ENCODE measurements at regions not wholly inside any gene's neighbourhood (a gene's known extent, or its start where the extent isn't known, plus 50 kb on each side); places are given as distances from the start of the nearest gene placed in this dataset.
A peak's percentile ranks its signal among the peaks of the same experiment; 100 is the strongest.
"Not testable (repeated sequence)": the region's sequence is repeated elsewhere in the genome, so short reads cannot be mapped to it uniquely, and the experiment has no call there.

DNA sequence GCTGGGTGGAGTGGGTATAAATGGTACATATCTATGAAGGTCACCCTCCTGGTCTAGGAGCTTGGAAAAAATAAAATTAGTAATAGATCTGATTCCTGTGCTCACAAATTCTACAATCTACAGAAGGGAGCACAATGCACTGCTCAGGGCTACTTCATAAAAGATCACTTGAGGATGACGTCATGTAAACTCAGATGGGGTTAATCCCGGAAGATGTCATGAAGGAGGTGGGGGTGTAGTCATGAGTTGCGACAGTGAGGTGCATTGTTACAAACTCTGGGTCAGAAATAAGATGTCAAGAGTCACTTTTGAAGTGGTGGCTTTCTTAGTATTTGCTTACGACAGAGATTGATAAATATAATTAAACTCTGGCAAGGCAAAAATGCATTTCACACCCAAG lies 68.2 kb downstream of the LHX9 start:
- no peak for ATAC-seq (ENCODE audit: insufficient read depth, low read depth)
- H3K79me2 ChIP-seq (ENCODE audit: insufficient read depth, low read length): no peaks in the 10 kb centered on the region
- no peaks in the 10 kb centered on the region for H4K20me1 ChIP-seq (ENCODE audit: insufficient read depth, low read length)
- DNase-seq: no peak
- H3K27me3 ChIP-seq (ENCODE audit: insufficient read depth, low read length, poor library complexity): no peaks in the 10 kb centered on the region
- H3K36me3 ChIP-seq (ENCODE audit: insufficient read depth, low read length): no peaks in the 10 kb centered on the region
- no peak overlapping the region for H3K4me3 ChIP-seq (ENCODE audit: low read depth in 1 of 2, low read length in 2 of 2)
- H3K4me2 ChIP-seq (ENCODE audit: insufficient read depth, low read length): no peak overlapping the region
- no peak overlapping the region for H3K27ac ChIP-seq (ENCODE audit: low read length)
- TF ChIP-seq EZH2 (IDR thresholded peaks at IDR 0.05; ENCODE audit: borderline replicate concordance, low read depth, low read length, severe bottlenecking): no peak
- TF ChIP-seq, protein P1, sequence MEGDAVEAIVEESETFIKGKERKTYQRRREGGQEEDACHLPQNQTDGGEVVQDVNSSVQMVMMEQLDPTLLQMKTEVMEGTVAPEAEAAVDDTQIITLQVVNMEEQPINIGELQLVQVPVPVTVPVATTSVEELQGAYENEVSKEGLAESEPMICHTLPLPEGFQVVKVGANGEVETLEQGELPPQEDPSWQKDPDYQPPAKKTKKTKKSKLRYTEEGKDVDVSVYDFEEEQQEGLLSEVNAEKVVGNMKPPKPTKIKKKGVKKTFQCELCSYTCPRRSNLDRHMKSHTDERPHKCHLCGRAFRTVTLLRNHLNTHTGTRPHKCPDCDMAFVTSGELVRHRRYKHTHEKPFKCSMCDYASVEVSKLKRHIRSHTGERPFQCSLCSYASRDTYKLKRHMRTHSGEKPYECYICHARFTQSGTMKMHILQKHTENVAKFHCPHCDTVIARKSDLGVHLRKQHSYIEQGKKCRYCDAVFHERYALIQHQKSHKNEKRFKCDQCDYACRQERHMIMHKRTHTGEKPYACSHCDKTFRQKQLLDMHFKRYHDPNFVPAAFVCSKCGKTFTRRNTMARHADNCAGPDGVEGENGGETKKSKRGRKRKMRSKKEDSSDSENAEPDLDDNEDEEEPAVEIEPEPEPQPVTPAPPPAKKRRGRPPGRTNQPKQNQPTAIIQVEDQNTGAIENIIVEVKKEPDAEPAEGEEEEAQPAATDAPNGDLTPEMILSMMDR (IDR thresholded peaks at IDR 0.05; ENCODE audit: borderline replicate concordance, extremely low read depth, low read length, poor library complexity, severe bottlenecking): no peak
- H3K4me1 ChIP-seq (ENCODE audit: insufficient read depth, low read length): no peaks in the 10 kb centered on the region
- no peaks in the 10 kb centered on the region for H3K9me3 ChIP-seq (ENCODE audit: insufficient read depth, low read length, severe bottlenecking)
- no peak overlapping the region for H2AFZ ChIP-seq (ENCODE audit: low read depth, low read length)
- no peak overlapping the region for H3K9ac ChIP-seq (ENCODE audit: low read depth, low read length)

DNA sequence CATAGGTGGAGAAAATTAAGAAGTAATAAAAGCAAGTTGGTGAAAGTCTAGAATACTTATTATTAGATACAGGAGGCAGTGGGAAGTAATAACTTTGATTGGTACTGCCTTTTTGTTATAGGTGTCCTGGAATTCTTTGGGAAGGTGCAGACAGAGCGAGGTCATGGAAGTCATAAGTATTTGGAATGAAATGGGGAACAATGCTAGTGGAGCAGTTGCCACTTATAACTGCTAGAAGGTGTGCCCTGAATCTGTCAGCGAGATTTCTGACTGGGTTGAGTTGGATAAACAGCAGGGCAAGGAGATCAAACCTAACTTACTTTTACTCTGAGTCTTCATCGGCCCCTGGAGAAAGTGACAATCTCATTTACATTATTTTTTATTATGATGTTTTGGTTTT lies 69.6 kb downstream of the LHX9 start:
- no peaks in the 10 kb centered on the region for H3K27me3 ChIP-seq (ENCODE audit: insufficient read depth, low read length, poor library complexity)
- no peaks in the 10 kb centered on the region for H3K4me1 ChIP-seq (ENCODE audit: insufficient read depth, low read length)
- H3K79me2 ChIP-seq (ENCODE audit: insufficient read depth, low read length): no peaks in the 10 kb centered on the region
- no peak overlapping the region for H2AFZ ChIP-seq (ENCODE audit: low read depth, low read length)
- no peak overlapping the region for H3K9ac ChIP-seq (ENCODE audit: low read depth, low read length)
- H3K9me3 ChIP-seq (ENCODE audit: insufficient read depth, low read length, severe bottlenecking): no peaks in the 10 kb centered on the region
- no peak for DNase-seq
- no peaks in the 10 kb centered on the region for H3K36me3 ChIP-seq (ENCODE audit: insufficient read depth, low read length)
- no peak overlapping the region for H3K4me3 ChIP-seq (ENCODE audit: low read depth in 1 of 2, low read length in 2 of 2)
- no peak overlapping the region for H3K4me2 ChIP-seq (ENCODE audit: insufficient read depth, low read length)
- no peak for TF ChIP-seq EZH2 (IDR thresholded peaks at IDR 0.05; ENCODE audit: borderline replicate concordance, low read depth, low read length, severe bottlenecking)
- TF ChIP-seq, protein P1 (IDR thresholded peaks at IDR 0.05; ENCODE audit: borderline replicate concordance, extremely low read depth, low read length, poor library complexity, severe bottlenecking): no peak
- no peak overlapping the region for H3K27ac ChIP-seq (ENCODE audit: low read length)
- H4K20me1 ChIP-seq (ENCODE audit: insufficient read depth, low read length): no peaks in the 10 kb centered on the region
- ATAC-seq (ENCODE audit: insufficient read depth, low read depth): no peak

DNA sequence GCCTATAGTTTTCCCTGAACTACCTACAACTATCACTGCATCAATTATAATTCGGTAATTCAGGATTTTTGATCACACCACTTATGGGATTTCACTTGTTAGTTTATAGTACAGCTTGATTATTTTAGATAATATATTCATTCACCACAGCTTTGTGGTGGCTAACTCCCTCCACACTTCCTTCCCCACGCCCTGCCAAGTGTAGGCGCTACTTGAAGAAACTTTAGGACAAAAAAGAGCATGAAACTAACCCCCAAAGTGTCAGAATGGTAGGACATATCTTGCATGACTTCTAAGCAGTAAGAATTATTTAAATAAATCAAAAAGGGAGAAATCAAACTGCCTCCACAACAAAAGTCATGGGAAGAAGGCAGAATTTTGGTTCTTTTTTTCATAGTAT lies 70.1 kb downstream of the LHX9 start:
- ATAC-seq (ENCODE audit: insufficient read depth, low read depth) (peak; percentile 52; the same call in 1 of the 3 replicates), DNase-seq (no peak)
- Histone ChIP-seq H3K27me3 (ENCODE audit: insufficient read depth, low read length, poor library complexity) (no peaks in the 10 kb centered on the region), H3K9ac (ENCODE audit: low read depth, low read length) (no peak overlapping the region), H3K79me2 (ENCODE audit: insufficient read depth, low read length) (no peaks in the 10 kb centered on the region), H3K9me3 (ENCODE audit: insufficient read depth, low read length, severe bottlenecking) (no peaks in the 10 kb centered on the region), H3K36me3 (ENCODE audit: insufficient read depth, low read length) (no peaks in the 10 kb centered on the region), H3K27ac (ENCODE audit: low read length) (no peak overlapping the region), H3K4me1 (ENCODE audit: insufficient read depth, low read length) (no peaks in the 10 kb centered on the region), H3K4me2 (ENCODE audit: insufficient read depth, low read length) (no peak overlapping the region), H4K20me1 (ENCODE audit: insufficient read depth, low read length) (no peaks in the 10 kb centered on the region), H3K4me3 (ENCODE audit: low read depth in 1 of 2, low read length in 2 of 2) (no peak overlapping the region), H2AFZ (ENCODE audit: low read depth, low read length) (no peak overlapping the region)
- no peak for TF ChIP-seq EZH2 (IDR thresholded peaks at IDR 0.05; ENCODE audit: borderline replicate concordance, low read depth, low read length, severe bottlenecking)
- TF ChIP-seq, protein P1 (IDR thresholded peaks at IDR 0.05; ENCODE audit: borderline replicate concordance, extremely low read depth, low read length, poor library complexity, severe bottlenecking): no peak

DNA sequence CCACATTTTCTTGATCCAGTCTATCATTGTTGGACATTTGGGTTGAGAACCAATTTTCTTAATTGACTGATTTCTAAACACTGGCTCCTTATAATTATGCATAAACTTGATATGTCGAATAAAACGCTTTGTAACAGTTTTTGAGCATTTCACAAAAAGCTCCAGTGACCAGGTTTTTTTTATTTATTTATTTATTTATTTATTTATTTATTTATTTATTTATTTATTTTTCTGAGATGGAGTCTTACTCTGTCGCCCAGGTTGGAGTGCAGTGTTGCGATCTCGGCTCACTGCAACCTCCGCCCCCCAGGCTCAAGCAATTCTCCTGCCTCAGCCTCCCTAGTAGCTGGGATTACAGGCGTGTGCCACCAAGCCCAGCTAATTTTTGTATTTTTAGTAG lies 71.4 kb downstream of the LHX9 start:
- H3K79me2 ChIP-seq (ENCODE audit: insufficient read depth, low read length); H3K9me3 ChIP-seq (ENCODE audit: insufficient read depth, low read length, severe bottlenecking); DNase-seq; H2AFZ ChIP-seq (ENCODE audit: low read depth, low read length); H3K4me1 ChIP-seq (ENCODE audit: insufficient read depth, low read length); H3K4me3 ChIP-seq (ENCODE audit: low read depth in 1 of 2, low read length in 2 of 2); H3K9ac ChIP-seq (ENCODE audit: low read depth, low read length); H3K27me3 ChIP-seq (ENCODE audit: insufficient read depth, low read length, poor library complexity); H3K27ac ChIP-seq (ENCODE audit: low read length); ATAC-seq (ENCODE audit: insufficient read depth, low read depth); H3K36me3 ChIP-seq (ENCODE audit: insufficient read depth, low read length); H4K20me1 ChIP-seq (ENCODE audit: insufficient read depth, low read length); H3K4me2 ChIP-seq (ENCODE audit: insufficient read depth, low read length): not testable (repeated sequence)

Data from DND-41 (cell line).